ENCODE measurements at regions not wholly inside any gene's neighbourhood (a gene's known extent, or its start where the extent isn't known, plus 50 kb on each side); places are given as distances from the start of the nearest gene placed in this dataset.

GRCh38 chr13:107834717-107835116, 380.6 kb downstream of the LIG4 start:
- TF ChIP-seq, protein P1, sequence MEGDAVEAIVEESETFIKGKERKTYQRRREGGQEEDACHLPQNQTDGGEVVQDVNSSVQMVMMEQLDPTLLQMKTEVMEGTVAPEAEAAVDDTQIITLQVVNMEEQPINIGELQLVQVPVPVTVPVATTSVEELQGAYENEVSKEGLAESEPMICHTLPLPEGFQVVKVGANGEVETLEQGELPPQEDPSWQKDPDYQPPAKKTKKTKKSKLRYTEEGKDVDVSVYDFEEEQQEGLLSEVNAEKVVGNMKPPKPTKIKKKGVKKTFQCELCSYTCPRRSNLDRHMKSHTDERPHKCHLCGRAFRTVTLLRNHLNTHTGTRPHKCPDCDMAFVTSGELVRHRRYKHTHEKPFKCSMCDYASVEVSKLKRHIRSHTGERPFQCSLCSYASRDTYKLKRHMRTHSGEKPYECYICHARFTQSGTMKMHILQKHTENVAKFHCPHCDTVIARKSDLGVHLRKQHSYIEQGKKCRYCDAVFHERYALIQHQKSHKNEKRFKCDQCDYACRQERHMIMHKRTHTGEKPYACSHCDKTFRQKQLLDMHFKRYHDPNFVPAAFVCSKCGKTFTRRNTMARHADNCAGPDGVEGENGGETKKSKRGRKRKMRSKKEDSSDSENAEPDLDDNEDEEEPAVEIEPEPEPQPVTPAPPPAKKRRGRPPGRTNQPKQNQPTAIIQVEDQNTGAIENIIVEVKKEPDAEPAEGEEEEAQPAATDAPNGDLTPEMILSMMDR (IDR thresholded peaks at IDR 0.05; ENCODE audit: poor library complexity), result no peak
- no peak for TF ChIP-seq EZH2 (IDR thresholded peaks at IDR 0.05; ENCODE audit: borderline replicate concordance)
- TF ChIP-seq EZH2phosphoT487 (IDR thresholded peaks at IDR 0.05; ENCODE audit: low read depth, severe bottlenecking, unreplicated experiment), result no peak

Data from hepatocyte (in vitro differentiated cells).